HepG2 (cell line): ENCODE measurements at regions not wholly inside any gene's neighbourhood (a gene's known extent, or its start where the extent isn't known, plus 50 kb on each side); places are given as distances from the start of the nearest gene placed in this dataset.

Source experiments
- ATAC-seq: fragments of 200-7000 bp; cut with Tn5 transposase; 3 replicates; pipeline ENCODE4 v1.9.1; 2020; ENCODE audit warnings: mild to moderate bottlenecking, moderate library complexity
- BruUV-seq: library from RNA; stranded (reverse); fragments of 400-500 nt; replicated peaks from 2 replicates; lab custom pipeline; 2021; lab: Mats Ljungman, UMichigan
- CTCF ChIA-PET: fragments of 300-600 bp; formaldehyde crosslinking; extraction: SDS; loops from one replicate; lab custom pipeline; 2021; ENCODE audit warnings: low total read pairs, inconsistent platforms, low intra/inter-chr PET ratio; lab: Yijun Ruan, JAX
- POLR2A ChIA-PET: fragments of 350-600 bp; sonication (Branson Sonifier 250); formaldehyde crosslinking; loops from one replicate; lab custom pipeline; 2020; ENCODE audit warnings: antibody characterized with exemption, inconsistent platforms; lab: Yijun Ruan, JAX
- DNase-seq: peaks from one replicate; pipeline ENCODE4 v3.0.0-alpha.2; 2015; ENCODE audit warnings: low spot score
- FAIRE-seq: peaks from 3 replicates; lab custom pipeline; 2011; peaks lifted over from hg19 to GRCh38; lab: Jason Lieb, UNC
- H2AFZ ChIP-seq: one replicate; pipeline ENCODE4 v1.6.1; 2011; ENCODE audit warnings: low read length, inconsistent platforms
- H3K27ac ChIP-seq: fragments of 300-600 bp; 3 replicates; pipeline ENCODE4 v1.8.0; 2011; ENCODE audit warnings: mixed run types, mild to moderate bottlenecking, mixed read lengths, low read length, inconsistent platforms; ENCODE audit not compliant: insufficient read depth; ENCODE audit errors: extremely low read length
- H3K27me3 ChIP-seq, 2 experiments: fragments of 200-600 bp in 1 of 2; 2 replicates in 1 of 2; 3 replicates in 1 of 2; pipeline versions ENCODE4 v1.6.0 to v1.8.0; 2011; ENCODE audit warnings: low read length in 2 of 2, mild to moderate bottlenecking in 2 of 2, moderate library complexity in 2 of 2, inconsistent platforms in 1 of 2; ENCODE audit not compliant: insufficient read depth in 2 of 2, control insufficient read depth in 1 of 2
- H3K36me3 ChIP-seq, 2 experiments: fragments of 200-600 bp in 1 of 2; replicated peaks in 1 of 2; 2 replicates in 1 of 2; 3 replicates in 1 of 2; pipeline versions ENCODE4 v1.5.1 to v1.8.0; 2011; ENCODE audit warnings: low read length in 2 of 2, inconsistent platforms in 1 of 2; ENCODE audit not compliant: insufficient read depth in 2 of 2, control insufficient read depth in 1 of 2
- H3K4me1 ChIP-seq: 2 replicates; pipeline ENCODE4 v1.5.1; 2012; ENCODE audit warnings: low read length, inconsistent platforms; ENCODE audit not compliant: insufficient read depth
- H3K4me2 ChIP-seq: 2 replicates; pipeline ENCODE4 v1.6.0; 2011; ENCODE audit warnings: low read depth, low read length, inconsistent platforms
- H3K4me3 ChIP-seq, 3 experiments: fragments of 200-600 bp in 1 of 3; sonication (generic), shearing (Covaris generic) in 1 of 3; replicated peaks in 1 of 3; 2 replicates each; pipeline ENCODE4 v1.5.1; 2011 to 2016; ENCODE audit warnings: low read length in 3 of 3, inconsistent platforms in 2 of 3, low read depth in 2 of 3, mild to moderate bottlenecking in 2 of 3, control low read depth in 1 of 3, mixed read lengths in 1 of 3; ENCODE audit not compliant: insufficient read depth in 1 of 3
- H3K79me2 ChIP-seq: one replicate; pipeline ENCODE4 v1.6.1; 2011; ENCODE audit warnings: low read length, inconsistent platforms; ENCODE audit not compliant: insufficient read depth
- H3K9ac ChIP-seq: 2 replicates; pipeline ENCODE4 v1.6.0; 2011; ENCODE audit warnings: mild to moderate bottlenecking, low read depth, low read length, inconsistent platforms; ENCODE audit not compliant: insufficient read depth
- H3K9me3 ChIP-seq: 2 replicates; pipeline ENCODE4 v1.5.1; 2012; ENCODE audit warnings: mild to moderate bottlenecking, low read length
- H4K20me1 ChIP-seq: 2 replicates; pipeline ENCODE4 v1.6.0; 2011; ENCODE audit warnings: inconsistent platforms, mild to moderate bottlenecking, low read length, moderate library complexity; ENCODE audit not compliant: insufficient read depth
- CBX1 ChIP-seq: IDR thresholded peaks from one replicate; pipeline ENCODE4 v1.6.1; 2016; ENCODE audit warnings: antibody characterized with exemption, low read depth
- FOXK1 ChIP-seq: sonication (generic); formaldehyde crosslinking; IDR thresholded peaks from 2 replicates; pipeline ENCODE4 v1.4.0; 2020; ENCODE audit warnings: low read depth, missing genetic modification reagents, borderline replicate concordance
- HOXA3 ChIP-seq: sonication (generic); formaldehyde crosslinking; IDR thresholded peaks from 2 replicates; pipeline ENCODE4 v1.5.0; 2020; ENCODE audit warnings: missing genetic modification reagents
- MYNN ChIP-seq: sonication (generic); formaldehyde crosslinking; IDR thresholded peaks from 2 replicates; pipeline ENCODE4 v1.4.0; 2020; ENCODE audit warnings: mild to moderate bottlenecking, low read depth, missing genetic modification reagents
- TARDBP ChIP-seq: sonication (generic); formaldehyde crosslinking; IDR thresholded peaks from 2 replicates; pipeline ENCODE4 v1.8.0; 2022; ENCODE audit warnings: mild to moderate bottlenecking, missing genetic modification reagents
- TBL1XR1 ChIP-seq: fragments of 150-350 bp; IDR thresholded peaks from 2 replicates; pipeline ENCODE4 v1.6.1; 2014; ENCODE audit warnings: borderline replicate concordance, low read length; ENCODE audit not compliant: partially characterized antibody
- ZFP82 ChIP-seq: sonication (generic); formaldehyde crosslinking; IDR thresholded peaks from 2 replicates; pipeline ENCODE4 v1.5.1; 2020; ENCODE audit warnings: mild to moderate bottlenecking, missing genetic modification reagents, borderline replicate concordance
- ZMYM4 ChIP-seq: sonication (generic); formaldehyde crosslinking; IDR thresholded peaks from 2 replicates; pipeline ENCODE4 v1.8.1; 2023; ENCODE audit warnings: mild to moderate bottlenecking, missing genetic modification reagents
- ZNF318 ChIP-seq: sonication (generic); formaldehyde crosslinking; IDR thresholded peaks from 2 replicates; pipeline ENCODE4 v1.4.0; 2020; ENCODE audit warnings: mild to moderate bottlenecking, missing genetic modification reagents
- ZNF703 ChIP-seq: sonication (generic); formaldehyde crosslinking; IDR thresholded peaks from 2 replicates; pipeline ENCODE4 v1.5.1; 2020; ENCODE audit warnings: missing genetic modification reagents, mild to moderate bottlenecking, moderate library complexity, borderline replicate concordance
- ZNF709 ChIP-seq: sonication (generic); formaldehyde crosslinking; IDR thresholded peaks from 2 replicates; pipeline ENCODE4 v1.5.0; 2020; ENCODE audit warnings: mild to moderate bottlenecking, missing genetic modification reagents
- WGBS: methylation state at CpG from one replicate; pipeline ENCODE4 v1.1.6; 2017; ENCODE audit warnings: low lambda C conversion rate; 5-methylcytosine and 5-hydroxymethylcytosine counted together
- in situ Hi-C: cut with HindIII; loops from 2 replicates; pipeline ENCODE4 v1.10.0; 2017; ENCODE audit warnings: low pct_unique_long_range_greater_than_20kb; ENCODE audit not compliant: extremely low pct_ligation_motif_present
- intact Hi-C: fragments of 100-400 bp; cut with micrococcal nuclease; formaldehyde crosslinking; loops from one replicate; pipeline ENCODE4 v1.10.0; 2022; ENCODE audit not compliant: unreplicated experiment

GRCh38 chr22:27142286-27142685 lies 484.9 kb downstream of the MIAT start:
- ATAC-seq (no peak), DNase-seq (no peak), FAIRE-seq (no peak)
- Histone ChIP-seq H3K9ac (no peak overlapping the region), H4K20me1 (no peaks in the 10 kb centered on the region), H3K79me2 (no peaks in the 10 kb centered on the region), H3K4me1 (no peaks in the 10 kb centered on the region), H3K27ac (no peak overlapping the region), H3K4me2 (no peak overlapping the region), H2AFZ (no peak overlapping the region), H3K4me3 (no peak overlapping the region), H3K9me3 (no peaks in the 10 kb centered on the region), H3K36me3 (no peaks in the 10 kb centered on the region), H3K27me3 (peaks cover 0 to 9% of the 10 kb centered on the region in 2 experiments; a peak in 1 of 5 replicates)
- BruUV-seq, result no TSS peak
- no peak for TF ChIP-seq TARDBP
- no peak for TF ChIP-seq ZMYM4 (CRISPR knock-in tag)
- TF ChIP-seq FOXK1 (CRISPR knock-in tag), result no peak
- TF ChIP-seq HOXA3, result no peak
- 0% methylated on average over 2 of the region's 2 CpGs for WGBS
- ChIA-PET POLR2A (no interaction called here), CTCF (no interaction called here)
- intact Hi-C loops (no loop called here), in situ Hi-C loops (no loop called here)

GRCh38 chr22:27144321-27144720 lies 486.9 kb downstream of the MIAT start:
- Histone ChIP-seq H3K9me3 (no peaks in the 10 kb centered on the region), H4K20me1 (no peaks in the 10 kb centered on the region), H3K27ac (no peak overlapping the region), H3K36me3 (no peaks in the 10 kb centered on the region), H3K4me3 (no peak overlapping the region), H3K79me2 (no peaks in the 10 kb centered on the region), H2AFZ (no peak overlapping the region), H3K9ac (no peak overlapping the region), H3K4me1 (no peaks in the 10 kb centered on the region), H3K27me3 (peaks cover 0 to 4% of the 10 kb centered on the region in 2 experiments; a peak in 1 of 5 replicates), H3K4me2 (no peak overlapping the region)
- ChIA-PET CTCF (no interaction called here), POLR2A (no interaction called here)
- 50% methylated on average over 2 of the region's 2 CpGs for WGBS
- no peak for FAIRE-seq
- DNase-seq, result no peak
- in situ Hi-C loops, result no loop called here
- intact Hi-C loops, result no loop called here
- no TSS peak for BruUV-seq
- no peak for ATAC-seq
- TF ChIP-seq ZFP82 (CRISPR knock-in tag) (no peak), TBL1XR1 (no peak), ZNF318 (CRISPR knock-in tag) (no peak), ZNF703 (CRISPR knock-in tag) (no peak), MYNN (CRISPR knock-in tag) (no peak), CBX1 (no peak), ZNF709 (CRISPR knock-in tag) (no peak)
